Bone marrow (tissue), 2 donors: ENCODE measurements at regions not wholly inside any gene's neighbourhood (a gene's known extent, or its start where the extent isn't known, plus 50 kb on each side); places are given as distances from the start of the nearest gene placed in this dataset.

ENCODE experiments used
- DNase-seq, 2 donors: peaks; one replicate each; lab custom pipeline; 2025; lab: John Stamatoyannopoulos, UW

- DNase-seq, result no peak
These were observed 51.0 kb downstream of the CCDC54 start for GRCh38 chr3:107428051-107428858.

DNA sequence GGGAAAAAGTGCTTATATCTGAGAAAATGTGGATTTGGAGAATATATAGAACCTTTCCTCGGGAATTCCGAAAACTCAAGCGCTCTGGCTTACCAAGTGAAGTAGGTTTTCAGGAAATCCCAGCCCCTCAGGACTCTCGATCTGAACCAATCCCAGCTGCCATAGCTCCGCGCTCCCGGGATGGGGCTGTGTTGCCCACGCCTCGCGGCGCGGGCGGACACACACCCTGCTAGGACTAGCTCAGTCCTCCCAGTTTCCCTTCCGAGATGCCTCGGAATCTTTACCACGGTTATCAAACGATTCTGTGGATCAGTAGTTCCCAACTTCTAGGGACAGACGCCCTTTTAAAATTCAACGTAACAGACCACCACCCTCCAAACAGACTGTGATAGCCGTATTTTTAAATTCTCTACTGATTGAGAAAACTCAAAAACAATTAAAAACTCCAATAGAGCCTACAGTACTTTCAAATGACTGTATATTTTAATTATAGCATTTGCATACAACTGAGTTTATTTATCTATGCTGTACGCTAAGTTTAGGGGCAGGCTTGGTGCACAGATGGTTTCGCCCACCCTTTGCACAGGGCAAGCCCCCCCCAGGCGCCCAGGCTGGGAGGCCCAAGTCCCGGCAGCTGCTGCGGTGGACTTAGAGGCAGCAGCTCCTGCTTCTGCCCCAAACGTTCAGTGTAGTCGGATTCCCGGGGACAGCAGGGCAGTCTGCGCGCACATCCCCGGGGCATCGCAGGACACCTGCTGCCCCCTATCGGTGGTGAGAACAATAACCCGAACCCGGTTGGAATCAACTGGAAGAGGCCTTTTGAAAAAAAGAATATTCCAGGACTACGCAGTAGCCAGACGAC is 52.3 kb downstream of the CCDC54 start:
- peak in 1 of 2 donors; percentile 27 for DNase-seq

DNA sequence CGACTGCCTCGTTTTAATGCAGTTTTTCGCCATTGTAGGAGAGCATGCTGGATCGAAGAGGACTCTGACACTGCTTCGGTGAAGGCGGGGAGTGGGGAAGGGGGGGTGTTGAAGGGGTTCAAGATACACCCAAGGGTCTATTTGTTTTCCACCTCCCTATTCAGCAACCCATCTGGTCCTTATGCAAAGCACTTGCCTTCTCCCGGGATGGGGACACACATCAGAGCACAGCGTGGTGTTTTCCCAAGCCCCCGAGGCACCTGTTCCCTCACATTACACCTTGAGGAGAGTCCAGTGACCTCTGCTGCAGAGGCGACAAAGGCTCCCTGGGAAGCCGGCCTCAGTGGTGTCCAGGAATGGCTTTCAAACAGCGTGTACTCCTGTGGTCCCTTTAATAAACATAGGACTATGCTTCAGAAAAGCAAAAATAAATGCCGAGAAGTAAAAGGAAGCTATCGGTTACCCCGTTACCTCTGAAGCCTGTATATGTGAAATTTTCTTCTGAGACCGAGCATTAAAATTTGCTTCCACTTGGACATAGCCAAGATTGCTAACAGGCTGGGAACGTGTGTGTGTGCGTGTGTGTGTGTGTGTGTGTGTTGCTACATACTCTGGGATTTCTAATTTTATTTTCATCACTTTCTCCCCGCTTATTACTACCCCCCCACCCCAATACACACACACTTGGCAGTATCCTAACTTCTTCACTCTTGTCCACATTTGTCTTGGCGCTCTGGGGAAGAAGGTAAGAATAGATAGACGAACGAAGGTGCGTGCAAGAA is 53.2 kb downstream of the CCDC54 start:
- DNase-seq, result no peak

DNA sequence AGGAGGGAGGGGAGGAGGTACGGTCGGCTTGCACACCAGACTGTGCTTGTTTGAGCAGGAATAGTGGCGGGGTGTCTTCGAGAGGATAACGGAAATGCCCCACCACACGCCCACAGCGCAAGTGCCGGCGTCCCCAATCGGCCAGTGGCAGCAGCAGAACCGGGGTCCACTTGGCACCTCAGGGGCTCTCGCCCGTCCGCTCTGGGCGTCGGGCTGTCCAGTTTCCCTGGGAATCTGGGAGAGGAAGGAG is 53.7 kb downstream of the CCDC54 start:
- no peak for DNase-seq

DNA sequence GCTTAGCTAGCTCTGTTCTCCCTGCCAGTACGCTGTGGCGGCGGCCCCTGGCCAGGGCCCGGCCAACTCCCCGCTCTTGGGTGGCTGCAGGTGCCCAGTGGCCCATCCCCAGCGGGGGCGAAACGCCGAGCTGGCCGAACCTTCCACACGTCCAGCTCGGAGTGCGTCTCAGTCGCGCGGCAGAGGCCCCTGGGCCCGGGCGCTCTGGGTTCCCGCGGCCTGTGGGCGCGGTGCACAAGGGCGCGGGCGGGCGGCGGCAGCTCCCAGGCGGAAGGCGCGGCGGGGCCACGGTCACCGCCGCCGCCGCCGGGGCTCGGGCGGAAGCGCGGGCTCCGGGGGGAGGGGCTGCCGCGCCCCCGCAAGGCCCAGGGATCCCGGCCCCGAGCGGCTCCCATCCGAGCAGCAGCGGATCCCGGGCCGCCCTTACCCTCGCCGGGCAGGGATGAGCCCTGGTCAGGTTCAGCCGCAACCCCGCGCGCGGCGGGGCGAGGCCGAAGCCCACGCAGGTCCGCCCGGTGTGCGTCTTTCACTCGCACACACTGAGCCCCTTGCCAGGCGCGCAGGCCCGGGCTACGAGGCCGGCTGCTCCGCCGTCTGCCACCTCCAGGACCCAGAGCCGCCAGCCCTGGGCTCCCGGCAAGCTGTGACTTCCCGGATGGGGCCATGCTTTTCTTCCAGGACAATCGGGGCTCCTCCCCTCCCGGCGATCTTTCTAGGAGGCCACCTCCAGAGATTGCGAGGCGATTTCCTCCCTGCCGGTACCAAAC is 54.2 kb downstream of the CCDC54 start:
- peak in 1 of 2 donors; percentile 47 for DNase-seq

DNA sequence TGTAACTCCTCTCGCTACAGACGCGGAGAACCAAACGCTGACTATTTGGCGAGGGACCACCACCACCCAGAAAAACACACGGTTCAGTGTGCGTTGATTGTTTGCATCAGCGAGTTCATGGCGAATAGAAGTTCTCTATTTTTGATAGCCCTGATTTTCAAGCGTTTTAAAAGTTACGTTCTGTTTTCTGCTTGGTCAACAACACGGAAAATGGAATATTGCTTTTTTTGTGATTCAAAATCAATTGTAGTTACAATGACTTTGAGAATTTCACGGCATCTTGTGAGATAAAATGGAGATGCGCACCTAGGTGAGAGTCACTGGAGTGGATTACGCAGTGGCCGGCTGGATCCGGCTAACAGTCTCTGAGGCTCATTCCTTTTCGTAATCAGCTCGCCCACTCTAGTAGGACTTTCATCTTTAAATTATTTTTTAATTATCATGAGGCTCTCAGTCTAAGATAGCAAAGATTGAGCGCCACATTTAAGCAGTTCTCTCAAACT is 54.8 kb downstream of the CCDC54 start:
- no peak for DNase-seq

GRCh38 chr3:107432646-107433045 is 55.4 kb downstream of the CCDC54 start:
- DNase-seq, result no peak

- no peak for DNase-seq
These were observed 58.8 kb downstream of the CCDC54 start for GRCh38 chr3:107436029-107436428.

DNA sequence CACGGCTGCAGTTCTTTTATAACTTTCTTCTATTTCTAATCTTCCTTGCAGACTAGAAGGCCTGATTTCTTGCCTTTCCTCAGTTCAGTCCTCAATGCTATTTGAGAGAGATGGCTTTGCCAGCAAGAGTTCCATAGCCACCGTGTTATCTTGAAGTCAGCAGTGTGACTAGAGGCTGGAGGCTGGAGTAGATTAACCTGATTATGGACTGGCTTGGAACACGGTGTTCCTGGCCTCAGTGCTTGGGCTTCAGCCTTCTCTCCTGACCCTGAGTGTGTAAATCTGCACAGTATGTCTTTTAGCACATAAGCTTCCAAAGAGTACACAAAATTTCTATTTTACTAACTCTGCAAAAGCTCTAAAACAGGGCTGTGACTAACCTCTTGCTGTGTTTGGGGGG is 61.4 kb downstream of the CCDC54 start:
- DNase-seq, result no peak

DNA sequence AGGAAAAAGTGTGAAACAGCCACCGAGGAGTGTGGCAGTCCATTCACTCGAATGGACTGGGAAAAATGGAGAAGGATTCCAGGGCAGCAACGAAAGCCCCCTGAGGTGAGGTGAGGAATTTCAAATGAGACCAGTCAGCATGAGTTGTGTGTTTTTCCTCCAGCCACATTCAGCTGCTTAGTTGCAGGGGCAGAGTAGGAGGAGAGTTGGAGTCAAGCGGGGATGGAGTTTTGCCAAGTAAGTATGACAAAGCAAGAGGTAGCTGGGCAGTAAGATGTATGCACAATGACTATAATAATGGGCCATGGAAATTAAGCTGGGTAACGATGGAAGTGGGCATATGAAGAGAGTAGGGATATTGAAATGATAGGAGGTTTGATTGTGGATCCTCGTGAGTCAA is 64.4 kb downstream of the CCDC54 start:
- DNase-seq, result no peak

DNA sequence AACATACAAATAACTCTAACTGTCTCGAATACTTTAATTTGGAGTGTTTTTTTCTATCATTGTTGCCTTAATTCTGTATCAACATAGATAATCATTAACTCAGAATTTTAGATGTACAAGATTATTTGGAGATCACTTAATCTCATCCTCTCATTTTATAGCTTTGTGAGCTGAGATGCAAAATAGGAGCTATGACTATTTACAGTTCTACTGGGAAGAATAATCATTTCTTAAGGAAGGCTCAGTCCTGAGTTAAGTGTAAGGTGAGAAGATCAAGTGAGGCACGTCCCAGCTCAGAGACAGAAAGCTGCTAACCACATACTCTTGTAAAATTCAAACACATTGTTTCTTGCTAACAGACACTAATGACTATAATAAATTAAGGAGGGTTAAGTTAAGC is 66.2 kb downstream of the CCDC54 start:
- no peak for DNase-seq

DNA sequence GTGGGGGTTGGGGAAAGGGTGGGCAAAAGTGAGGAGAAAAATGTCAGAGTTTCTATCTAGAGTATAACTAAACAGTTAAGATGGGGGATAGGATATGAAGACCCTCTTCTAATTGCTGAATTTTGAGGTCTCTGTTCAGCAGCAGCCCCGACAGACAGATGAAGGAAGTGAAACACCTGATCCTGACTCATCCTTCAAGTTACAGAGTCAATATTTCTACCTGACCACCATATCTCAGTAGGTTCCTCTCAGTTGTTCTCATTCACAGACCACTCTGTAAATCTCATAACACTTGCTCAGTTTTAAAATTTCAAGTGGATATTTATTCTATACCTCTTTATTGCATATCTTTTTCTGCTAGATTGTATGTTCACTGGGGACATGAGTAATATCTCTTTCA is 69.5 kb downstream of the CCDC54 start:
- DNase-seq, result no peak

DNA sequence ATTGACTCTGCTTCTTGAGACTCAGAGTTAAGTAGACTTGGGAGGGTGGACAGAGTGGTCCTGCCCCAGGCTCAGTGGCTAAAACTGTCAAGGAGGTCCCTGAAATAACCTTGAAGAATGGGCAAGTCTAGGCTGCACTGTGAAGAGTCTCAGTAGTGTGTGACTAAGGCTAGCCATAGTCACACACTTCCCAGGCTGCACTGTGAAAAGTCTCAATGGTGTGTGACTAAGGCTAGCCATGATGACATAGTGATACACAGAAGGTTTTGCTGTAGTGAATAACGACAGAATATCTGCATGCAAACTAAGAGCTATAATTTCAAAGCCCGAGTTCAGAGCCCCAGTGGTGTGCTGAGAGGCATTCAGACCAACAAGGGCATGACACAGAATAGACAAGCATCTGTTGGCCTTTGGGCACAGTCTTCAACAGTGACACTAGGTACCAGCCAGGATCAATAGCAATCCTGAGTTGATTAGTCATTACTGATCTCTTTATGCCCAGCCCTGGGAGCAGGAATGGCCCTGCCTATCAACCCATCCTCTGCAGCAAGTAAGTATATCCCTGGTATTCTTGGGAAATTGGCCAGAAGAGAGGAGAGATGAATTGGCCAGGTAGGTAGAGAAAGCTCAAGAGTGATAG is 72.4 kb upstream of the BBX start:
- DNase-seq, result no peak

GRCh38 chr3:107452436-107452835 is 70.3 kb upstream of the BBX start:
- no peak for DNase-seq

GRCh38 chr3:107453504-107453903 is 69.3 kb upstream of the BBX start:
- no peak for DNase-seq

- DNase-seq, result no peak
These were observed 67.1 kb upstream of the BBX start for GRCh38 chr3:107455621-107456020.

- no peak for DNase-seq
These were observed 66.3 kb upstream of the BBX start for GRCh38 chr3:107456501-107456900.

DNA sequence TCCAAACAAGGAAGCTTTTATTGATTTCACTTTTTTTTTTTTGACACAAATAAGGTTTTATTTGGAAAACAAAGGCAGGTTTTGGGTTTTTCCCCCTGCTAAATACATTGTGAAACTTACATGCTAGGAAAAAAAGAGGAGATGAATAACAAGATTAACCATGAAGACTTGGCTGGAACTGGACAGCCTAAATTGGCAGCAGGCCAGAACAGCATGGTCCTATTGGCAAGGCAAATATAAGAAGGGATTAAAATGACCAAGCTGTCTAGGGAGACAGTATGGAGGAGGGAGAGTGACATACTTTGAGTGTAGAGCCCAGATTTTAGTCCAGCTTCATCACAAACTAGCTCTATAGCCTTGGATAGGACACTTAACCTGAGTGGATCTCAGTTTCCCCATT is 63.9 kb upstream of the BBX start:
- no peak for DNase-seq

- DNase-seq, result no peak
These were observed 61.0 kb upstream of the BBX start for GRCh38 chr3:107461721-107462120.

GRCh38 chr3:107464037-107464436 is 58.7 kb upstream of the BBX start:
- DNase-seq, result no peak

- no peak for DNase-seq
These were observed 57.6 kb upstream of the BBX start for GRCh38 chr3:107465064-107465631.
